ENCODE measurements at regions not wholly inside any gene's neighbourhood (a gene's known extent, or its start where the extent isn't known, plus 50 kb on each side); places are given as distances from the start of the nearest gene placed in this dataset.

Small RNA genes lying in the stretch of these regions (small RNA-seq; reads per million reads assigned to genes)
- gene AL731534.1 (0 reads per million in 4 donors), gene MIR3924 (0 reads per million in 4 donors), gene RF01299 (0 to 0.18 (median 0.07) reads per million in 4 donors)

Measured in esophagus squamous epithelium (tissue), 4 donors.